ENCODE measurements at regions not wholly inside any gene's neighbourhood (a gene's known extent, or its start where the extent isn't known, plus 50 kb on each side); places are given as distances from the start of the nearest gene placed in this dataset.
"Not testable (repeated sequence)": the region's sequence is repeated elsewhere in the genome, so short reads cannot be mapped to it uniquely, and the experiment has no call there.

- TF ChIP-seq, protein P1, sequence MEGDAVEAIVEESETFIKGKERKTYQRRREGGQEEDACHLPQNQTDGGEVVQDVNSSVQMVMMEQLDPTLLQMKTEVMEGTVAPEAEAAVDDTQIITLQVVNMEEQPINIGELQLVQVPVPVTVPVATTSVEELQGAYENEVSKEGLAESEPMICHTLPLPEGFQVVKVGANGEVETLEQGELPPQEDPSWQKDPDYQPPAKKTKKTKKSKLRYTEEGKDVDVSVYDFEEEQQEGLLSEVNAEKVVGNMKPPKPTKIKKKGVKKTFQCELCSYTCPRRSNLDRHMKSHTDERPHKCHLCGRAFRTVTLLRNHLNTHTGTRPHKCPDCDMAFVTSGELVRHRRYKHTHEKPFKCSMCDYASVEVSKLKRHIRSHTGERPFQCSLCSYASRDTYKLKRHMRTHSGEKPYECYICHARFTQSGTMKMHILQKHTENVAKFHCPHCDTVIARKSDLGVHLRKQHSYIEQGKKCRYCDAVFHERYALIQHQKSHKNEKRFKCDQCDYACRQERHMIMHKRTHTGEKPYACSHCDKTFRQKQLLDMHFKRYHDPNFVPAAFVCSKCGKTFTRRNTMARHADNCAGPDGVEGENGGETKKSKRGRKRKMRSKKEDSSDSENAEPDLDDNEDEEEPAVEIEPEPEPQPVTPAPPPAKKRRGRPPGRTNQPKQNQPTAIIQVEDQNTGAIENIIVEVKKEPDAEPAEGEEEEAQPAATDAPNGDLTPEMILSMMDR (IDR thresholded peaks at IDR 0.05), result not testable (repeated sequence)
- not testable (repeated sequence) for TF ChIP-seq MXI1 (IDR thresholded peaks at IDR 0.05; ENCODE audit: low read depth, low read length); RFX5 (IDR thresholded peaks at IDR 0.05; ENCODE audit: low read length); TEAD4 (IDR thresholded peaks at IDR 0.05; ENCODE audit: borderline replicate concordance, insufficient read depth); POLR2AphosphoS5 (IDR thresholded peaks at IDR 0.05; ENCODE audit: low read depth, low read length)
Measured at GRCh38 chr2:132286289-132286911, 124.6 kb upstream of the ANKRD30BL start.
